ENCODE measurements at regions not wholly inside any gene's neighbourhood (a gene's known extent, or its start where the extent isn't known, plus 50 kb on each side); places are given as distances from the start of the nearest gene placed in this dataset.

- Mint-ChIP-seq H3K9me3 (no peaks in the 10 kb centered on the region), H3K27ac (no peak overlapping the region), H3K27me3 (ENCODE audit: low read depth) (no peaks in the 10 kb centered on the region), H3K4me3 (no peak overlapping the region), H3K36me3 (ENCODE audit: insufficient read depth in 1 of 3, low read depth in 3 of 3) (no peaks in the 10 kb centered on the region), H3K4me1 (peaks cover 24 to 25% of the 10 kb centered on the region in 2 experiments)
- Histone ChIP-seq H3K27me3 (ENCODE audit: insufficient read depth, low read length) (no peaks in the 10 kb centered on the region; the same call in 1 of the 2 replicates), H2BK120ac (ENCODE audit: low read depth, low read length, poor library complexity, severe bottlenecking) (no peak overlapping the region), H3K27ac (ENCODE audit: insufficient read length, low read depth, low read length) (no peak overlapping the region), H3K14ac (ENCODE audit: insufficient read depth, low read length) (no peak overlapping the region), H4K20me1 (ENCODE audit: control insufficient read depth, insufficient read depth, insufficient read length) (no peaks in the 10 kb centered on the region), H3K23ac (ENCODE audit: insufficient read length, low read depth, low read length) (no peak overlapping the region), H3K9ac (ENCODE audit: extremely low read depth, insufficient read length, low read length) (no peak overlapping the region), H4K5ac (ENCODE audit: insufficient read length, low read depth, low read length) (no peak overlapping the region), H3K9me3 (ENCODE audit: control insufficient read depth, low read depth, low read length) (no peaks in the 10 kb centered on the region), H2BK20ac (ENCODE audit: low read depth, low read length, poor library complexity, severe bottlenecking) (no peak overlapping the region), H3K18ac (ENCODE audit: insufficient read length, low read depth, low read length) (no peak overlapping the region), H3K79me2 (ENCODE audit: insufficient read depth, low read length) (no peaks in the 10 kb centered on the region), H2BK15ac (ENCODE audit: low read depth, low read length) (no peak overlapping the region), H3K79me1 (ENCODE audit: insufficient read depth, low read depth, low read length, poor library complexity, severe bottlenecking) (no peaks in the 10 kb centered on the region), H4K91ac (ENCODE audit: insufficient read length, low read depth, low read length) (no peak overlapping the region), H2AK5ac (ENCODE audit: insufficient read length, low read length) (no peak overlapping the region), H4K8ac (replicated peaks; ENCODE audit: insufficient read length, low read depth, low read length) (no peak overlapping the region), H3K23me2 (ENCODE audit: insufficient read length, low read depth, low read length, poor library complexity, severe bottlenecking) (no peaks in the 10 kb centered on the region), H3K56ac (ENCODE audit: insufficient read length, low read depth, low read length) (no peak overlapping the region), H3K4ac (ENCODE audit: low read depth, low read length) (no peak overlapping the region), H3T11ph (ENCODE audit: low read length) (no peak overlapping the region), H3K4me2 (ENCODE audit: insufficient read depth, insufficient read length, low read length) (no peak overlapping the region), H2AFZ (ENCODE audit: low read length) (no peak overlapping the region), H3K4me1 (ENCODE audit: insufficient read depth, low read length) (peaks cover 3% of the 10 kb centered on the region; the same call in 1 of the 2 replicates), H2BK5ac (ENCODE audit: insufficient read length, low read length) (no peak overlapping the region), H2BK12ac (ENCODE audit: insufficient read length, low read depth, low read length) (no peak overlapping the region)
- no peak for TF ChIP-seq CTCF (conservative IDR thresholded peaks at IDR 0.05)
- WGBS (ENCODE audit: extremely low coverage, insufficient read length, low lambda C conversion rate), result no CpG with 5 or more reads among the region's 6 CpGs
- DNase-seq, result no peak
Measured at GRCh38 chr10:52450762-52451291, 136.7 kb downstream of the DKK1 start.
